CD14-positive monocyte (primary cell): ENCODE measurements at regions not wholly inside any gene's neighbourhood (a gene's known extent, or its start where the extent isn't known, plus 50 kb on each side); places are given as distances from the start of the nearest gene placed in this dataset.

ENCODE experiments used
- DNase-seq, 3 donors: peaks; one replicate each; pipeline ENCODE4 v3.0.0-alpha.2; 2011 to 2022
- H2AFZ ChIP-seq: 2 replicates; pipeline ENCODE4 v1.6.0; 2012; ENCODE audit warnings: mild to moderate bottlenecking, low read depth, low read length, inconsistent platforms; ENCODE audit not compliant: insufficient read depth, poor library complexity, severe bottlenecking
- H3K27ac ChIP-seq, 2 donors: 1 replicate in 1 of 2; 2 replicates in 1 of 2; pipeline ENCODE4 v1.5.1; 2012 to 2013; ENCODE audit warnings: low read length in 2 of 2, control low read depth in 1 of 2, inconsistent platforms in 1 of 2, low read depth in 1 of 2, mild to moderate bottlenecking in 1 of 2
- H3K27me3 ChIP-seq, 2 donors: one replicate each; pipeline versions ENCODE4 v1.6.0 to v1.6.1; 2011 to 2013; ENCODE audit warnings: low read length in 2 of 2; ENCODE audit not compliant: control insufficient read depth in 2 of 2, insufficient read depth in 2 of 2
- H3K36me3 ChIP-seq, 2 donors: replicated peaks in 1 of 2; 1 replicate in 1 of 2; 2 replicates in 1 of 2; pipeline versions ENCODE4 v1.5.1 to v1.6.1; 2012 to 2013; ENCODE audit warnings: low read length in 2 of 2, control low read depth in 1 of 2, inconsistent platforms in 1 of 2, mild to moderate bottlenecking in 1 of 2; ENCODE audit not compliant: insufficient read depth in 2 of 2, control insufficient read depth in 1 of 2
- H3K4me1 ChIP-seq, 2 donors: 1 replicate in 1 of 2; 2 replicates in 1 of 2; pipeline versions ENCODE4 v1.5.1 to v1.6.1; 2012 to 2013; ENCODE audit warnings: low read length in 2 of 2, control low read depth in 1 of 2, inconsistent platforms in 1 of 2, mild to moderate bottlenecking in 1 of 2, moderate library complexity in 1 of 2; ENCODE audit not compliant: insufficient read depth in 2 of 2, control insufficient read depth in 1 of 2
- H3K4me2 ChIP-seq: replicated peaks from 2 replicates; pipeline ENCODE3; 2012; ENCODE audit warnings: low read length, moderate library complexity, mild to moderate bottlenecking; ENCODE audit not compliant: poor library complexity, severe bottlenecking; ENCODE audit errors: extremely low read depth
- H3K4me3 ChIP-seq, 3 experiments: fragments of 200-600 bp in 1 of 3; sonication (generic) in 1 of 3; replicated peaks in 1 of 3; 1 replicate in 2 of 3; 2 replicates in 1 of 3; pipeline ENCODE4 v1.5.1; 2011 to 2013; ENCODE audit warnings: low read length in 3 of 3, mild to moderate bottlenecking in 3 of 3, control low read depth in 2 of 3, low read depth in 2 of 3, inconsistent platforms in 1 of 3, moderate library complexity in 1 of 3
- H3K79me2 ChIP-seq: 2 replicates; pipeline ENCODE4 v1.6.0; 2012; ENCODE audit warnings: mild to moderate bottlenecking, control low read depth, inconsistent platforms, low read length, moderate library complexity; ENCODE audit not compliant: insufficient read depth
- H3K9ac ChIP-seq: 2 replicates; pipeline ENCODE4 v1.6.0; 2017; ENCODE audit warnings: low read length, mild to moderate bottlenecking; ENCODE audit not compliant: insufficient read depth, poor library complexity, severe bottlenecking
- H3K9me3 ChIP-seq, 2 donors: replicated peaks in 1 of 2; 1 replicate in 1 of 2; 2 replicates in 1 of 2; pipeline versions ENCODE4 v1.5.1 to v1.6.1; 2012 to 2013; ENCODE audit warnings: low read length in 2 of 2, control low read depth in 1 of 2; ENCODE audit not compliant: control insufficient read depth in 1 of 2, insufficient read depth in 1 of 2
- H4K20me1 ChIP-seq: 2 replicates; pipeline ENCODE4 v1.6.0; 2012; ENCODE audit warnings: mild to moderate bottlenecking, low read length, control low read depth, moderate library complexity; ENCODE audit not compliant: insufficient read depth
- H3K27ac Mint-ChIP-seq, 7 donors: one replicate each; pipeline ENCODE4 v1.8.0; 2020; ENCODE audit warnings: mild to moderate bottlenecking in 7 of 7, mixed read lengths in 7 of 7, moderate library complexity in 6 of 7, inconsistent platforms in 2 of 7
- H3K27me3 Mint-ChIP-seq, 3 donors: one replicate each; pipeline ENCODE4 v1.8.0; 2021 to 2022; ENCODE audit warnings: low read depth in 3 of 3, mild to moderate bottlenecking in 3 of 3, mixed read lengths in 3 of 3, moderate library complexity in 3 of 3, inconsistent platforms in 1 of 3
- H3K36me3 Mint-ChIP-seq, 2 donors: one replicate each; pipeline ENCODE4 v1.8.0; 2020; ENCODE audit warnings: mixed read lengths in 2 of 2, inconsistent platforms in 1 of 2, mild to moderate bottlenecking in 1 of 2
- H3K4me1 Mint-ChIP-seq: one replicate; pipeline ENCODE4 v1.8.0; 2020; ENCODE audit warnings: mild to moderate bottlenecking, mixed read lengths
- H3K4me3 Mint-ChIP-seq, 2 donors: one replicate each; pipeline ENCODE4 v1.8.0; 2020; ENCODE audit warnings: mild to moderate bottlenecking in 2 of 2, mixed read lengths in 2 of 2, moderate library complexity in 1 of 2
- H3K9me3 Mint-ChIP-seq, 7 donors: one replicate each; pipeline ENCODE4 v1.8.0; 2020 to 2022; ENCODE audit warnings: mixed read lengths in 7 of 7, mild to moderate bottlenecking in 6 of 7, moderate library complexity in 6 of 7, inconsistent platforms in 2 of 7
- WGBS: methylation state at CpG from one replicate; pipeline ENCODE4 v1.1.5; 2013; ENCODE audit warnings: missing lambda C conversion rate; ENCODE audit not compliant: insufficient coverage; 5-methylcytosine and 5-hydroxymethylcytosine counted together
- intact Hi-C, 2 donors: fragments of 100-400 bp; cut with micrococcal nuclease; formaldehyde crosslinking; loops; one replicate each; pipeline versions ENCODE4 v1.15.0 to v1.15.1; 2023
- TF ChIP-seq, protein P1 (sequence below): fragments of 200-600 bp; IDR thresholded peaks from one replicate; pipeline ENCODE4 v1.8.0; 2022; ENCODE audit warnings: antibody characterized with exemption, mild to moderate bottlenecking

DNA sequence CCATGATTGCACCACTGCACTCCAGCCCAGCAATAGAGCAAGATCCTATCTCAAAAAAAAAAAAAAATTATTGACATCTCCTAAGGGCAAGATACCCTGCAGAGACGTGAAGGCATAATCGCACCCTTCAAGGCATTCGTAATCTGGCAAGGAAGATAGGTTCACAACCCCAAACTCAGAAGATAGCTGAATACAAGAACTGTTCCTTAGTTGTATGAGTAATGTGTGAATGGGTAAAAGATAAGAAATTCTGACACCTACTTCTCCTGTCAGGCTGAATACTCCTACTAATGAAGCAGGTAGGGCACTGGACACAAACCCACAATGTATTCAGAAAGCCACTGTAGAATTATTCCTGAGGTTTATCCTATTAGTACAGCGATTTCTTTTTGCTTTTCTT lies 882.4 kb upstream of the AUTS2 start:
- H3K4me1 ChIP-seq: no peaks in the 10 kb centered on the region
- no peak overlapping the region for H2AFZ ChIP-seq
- DNase-seq: no peak
- WGBS: 83% methylated on average over 1 of the region's 4 CpGs
- H3K36me3 ChIP-seq: no peaks in the 10 kb centered on the region
- no peak overlapping the region for H3K4me3 ChIP-seq
- intact Hi-C loops: no loop called here
- Mint-ChIP-seq H3K4me3 (no peak overlapping the region), H3K27me3 (peaks cover 0 to 2% (median 0%) of the 10 kb centered on the region in 3 donors), H3K9me3 (peaks cover 0 to 16% (median 8%) of the 10 kb centered on the region in 7 donors), H3K36me3 (no peaks in the 10 kb centered on the region), H3K4me1 (no peaks in the 10 kb centered on the region), H3K27ac (no peak overlapping the region)
- H3K27me3 ChIP-seq: no peaks in the 10 kb centered on the region
- H3K9me3 ChIP-seq: peaks cover 0 to 21% of the 10 kb centered on the region in 2 donors
- no peaks in the 10 kb centered on the region for H4K20me1 ChIP-seq
- no peak overlapping the region for H3K9ac ChIP-seq
- H3K79me2 ChIP-seq: no peaks in the 10 kb centered on the region
- no peak overlapping the region for H3K4me2 ChIP-seq
- TF ChIP-seq, protein P1, sequence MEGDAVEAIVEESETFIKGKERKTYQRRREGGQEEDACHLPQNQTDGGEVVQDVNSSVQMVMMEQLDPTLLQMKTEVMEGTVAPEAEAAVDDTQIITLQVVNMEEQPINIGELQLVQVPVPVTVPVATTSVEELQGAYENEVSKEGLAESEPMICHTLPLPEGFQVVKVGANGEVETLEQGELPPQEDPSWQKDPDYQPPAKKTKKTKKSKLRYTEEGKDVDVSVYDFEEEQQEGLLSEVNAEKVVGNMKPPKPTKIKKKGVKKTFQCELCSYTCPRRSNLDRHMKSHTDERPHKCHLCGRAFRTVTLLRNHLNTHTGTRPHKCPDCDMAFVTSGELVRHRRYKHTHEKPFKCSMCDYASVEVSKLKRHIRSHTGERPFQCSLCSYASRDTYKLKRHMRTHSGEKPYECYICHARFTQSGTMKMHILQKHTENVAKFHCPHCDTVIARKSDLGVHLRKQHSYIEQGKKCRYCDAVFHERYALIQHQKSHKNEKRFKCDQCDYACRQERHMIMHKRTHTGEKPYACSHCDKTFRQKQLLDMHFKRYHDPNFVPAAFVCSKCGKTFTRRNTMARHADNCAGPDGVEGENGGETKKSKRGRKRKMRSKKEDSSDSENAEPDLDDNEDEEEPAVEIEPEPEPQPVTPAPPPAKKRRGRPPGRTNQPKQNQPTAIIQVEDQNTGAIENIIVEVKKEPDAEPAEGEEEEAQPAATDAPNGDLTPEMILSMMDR: no peak
- no peak overlapping the region for H3K27ac ChIP-seq

DNA sequence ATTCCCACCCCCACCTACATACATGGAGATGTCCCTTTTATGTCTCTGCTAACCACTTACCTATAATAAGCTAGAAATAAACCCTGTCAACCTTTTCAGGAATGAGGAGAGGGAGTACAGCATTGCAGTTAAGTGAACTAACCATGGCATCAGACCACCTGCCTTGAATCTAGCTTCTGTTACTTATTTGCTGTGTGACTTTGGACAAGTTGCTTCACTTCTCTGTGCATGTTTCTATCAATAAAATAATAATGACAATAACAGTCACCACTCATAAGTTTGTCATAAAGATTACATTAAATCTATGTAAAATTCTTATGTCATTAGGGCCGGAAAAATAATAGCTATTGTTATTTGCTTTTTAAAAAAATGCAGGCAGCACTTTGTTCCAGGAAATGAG lies 881.1 kb upstream of the AUTS2 start:
- Mint-ChIP-seq H3K4me3 (no peak overlapping the region), H3K36me3 (no peaks in the 10 kb centered on the region), H3K4me1 (no peaks in the 10 kb centered on the region), H3K27me3 (no peaks in the 10 kb centered on the region), H3K9me3 (peaks cover 0 to 16% (median 7%) of the 10 kb centered on the region in 7 donors), H3K27ac (no peak overlapping the region)
- Histone ChIP-seq H3K9ac (no peak overlapping the region), H3K36me3 (no peaks in the 10 kb centered on the region), H4K20me1 (no peaks in the 10 kb centered on the region), H3K4me3 (no peak overlapping the region), H3K27me3 (no peaks in the 10 kb centered on the region), H3K27ac (no peak overlapping the region), H3K79me2 (no peaks in the 10 kb centered on the region), H3K9me3 (peaks cover 2 to 26% of the 10 kb centered on the region in 2 donors), H3K4me1 (no peaks in the 10 kb centered on the region), H3K4me2 (no peak overlapping the region), H2AFZ (no peak overlapping the region)
- intact Hi-C loops: no loop called here
- no CpG with 5 or more reads among the region's 1 CpG for WGBS
- TF ChIP-seq, protein P1: no peak
- no peak for DNase-seq
